ENCODE measurements at regions not wholly inside any gene's neighbourhood (a gene's known extent, or its start where the extent isn't known, plus 50 kb on each side); places are given as distances from the start of the nearest gene placed in this dataset.

DNA sequence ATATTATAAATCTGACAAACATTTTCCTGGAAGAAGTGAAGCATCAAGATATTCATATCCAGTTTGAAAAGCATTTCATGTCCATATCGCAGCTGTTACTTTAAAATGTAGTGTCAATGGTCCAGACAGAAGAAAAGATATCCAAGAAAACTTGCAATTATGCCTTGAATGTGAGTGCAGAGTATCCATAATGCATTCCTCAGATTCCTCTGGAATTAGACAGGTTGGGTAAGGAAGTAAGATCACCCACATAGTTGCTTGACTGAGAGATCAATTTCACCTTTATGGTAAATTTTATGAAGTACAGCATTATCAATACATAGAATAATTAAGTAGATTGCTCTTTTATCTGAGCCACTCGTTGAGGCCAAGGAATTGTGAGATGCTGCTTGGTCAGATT lies 327.0 kb upstream of the SLITRK5 start:
- Histone ChIP-seq H3K9me3 (no peaks in the 10 kb centered on the region), H3K36me3 (no peaks in the 10 kb centered on the region), H3K27ac (no peak overlapping the region), H3K4me3 (no peak overlapping the region), H3K27me3 (no peaks in the 10 kb centered on the region), H3K4me1 (no peaks in the 10 kb centered on the region)
- intact Hi-C loops (cut with DNase I; ENCODE audit: low total_unique reads) = no loop called here
- WGBS, 5 donors = 58 to 71% (median 63%) methylated on average over 2 of the region's 2 CpGs
- DNase-seq = no peak
- TF ChIP-seq POLR2AphosphoS5 (IDR thresholded peaks at IDR 0.05) = no peak
- no peak for TF ChIP-seq EP300 (IDR thresholded peaks at IDR 0.05)
- no peak for TF ChIP-seq POLR2A (IDR thresholded peaks at IDR 0.05)
- TF ChIP-seq, protein P1, sequence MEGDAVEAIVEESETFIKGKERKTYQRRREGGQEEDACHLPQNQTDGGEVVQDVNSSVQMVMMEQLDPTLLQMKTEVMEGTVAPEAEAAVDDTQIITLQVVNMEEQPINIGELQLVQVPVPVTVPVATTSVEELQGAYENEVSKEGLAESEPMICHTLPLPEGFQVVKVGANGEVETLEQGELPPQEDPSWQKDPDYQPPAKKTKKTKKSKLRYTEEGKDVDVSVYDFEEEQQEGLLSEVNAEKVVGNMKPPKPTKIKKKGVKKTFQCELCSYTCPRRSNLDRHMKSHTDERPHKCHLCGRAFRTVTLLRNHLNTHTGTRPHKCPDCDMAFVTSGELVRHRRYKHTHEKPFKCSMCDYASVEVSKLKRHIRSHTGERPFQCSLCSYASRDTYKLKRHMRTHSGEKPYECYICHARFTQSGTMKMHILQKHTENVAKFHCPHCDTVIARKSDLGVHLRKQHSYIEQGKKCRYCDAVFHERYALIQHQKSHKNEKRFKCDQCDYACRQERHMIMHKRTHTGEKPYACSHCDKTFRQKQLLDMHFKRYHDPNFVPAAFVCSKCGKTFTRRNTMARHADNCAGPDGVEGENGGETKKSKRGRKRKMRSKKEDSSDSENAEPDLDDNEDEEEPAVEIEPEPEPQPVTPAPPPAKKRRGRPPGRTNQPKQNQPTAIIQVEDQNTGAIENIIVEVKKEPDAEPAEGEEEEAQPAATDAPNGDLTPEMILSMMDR (IDR thresholded peaks at IDR 0.05) = no peak

DNA sequence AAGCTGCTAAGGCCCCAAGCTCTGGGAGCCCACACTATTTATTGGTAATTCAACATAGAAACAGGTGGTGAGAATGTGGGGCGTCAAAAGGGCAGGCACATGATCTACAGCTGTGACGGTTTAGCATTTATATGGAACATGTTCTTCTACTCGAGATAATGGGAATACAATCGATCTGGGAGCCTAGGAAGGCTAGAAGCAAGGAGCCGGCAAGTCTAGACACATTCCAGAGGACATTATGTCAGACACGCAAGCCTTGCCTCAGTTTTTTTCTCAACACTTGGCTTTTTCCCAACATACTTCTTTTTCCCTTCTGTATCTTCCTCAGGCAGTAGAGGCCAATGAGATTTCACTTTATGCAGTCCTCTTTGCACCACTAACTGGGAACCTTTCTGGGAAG lies 315.7 kb upstream of the SLITRK5 start:
- H3K9me3 ChIP-seq = peaks cover 0 to 14% (median 5%) of the 10 kb centered on the region in 4 donors
- 65 to 76% (median 68%) methylated on average over 5 to 6 of the region's 6 CpGs for WGBS, 5 donors
- intact Hi-C loops (cut with DNase I; ENCODE audit: low total_unique reads) = no loop called here

DNA sequence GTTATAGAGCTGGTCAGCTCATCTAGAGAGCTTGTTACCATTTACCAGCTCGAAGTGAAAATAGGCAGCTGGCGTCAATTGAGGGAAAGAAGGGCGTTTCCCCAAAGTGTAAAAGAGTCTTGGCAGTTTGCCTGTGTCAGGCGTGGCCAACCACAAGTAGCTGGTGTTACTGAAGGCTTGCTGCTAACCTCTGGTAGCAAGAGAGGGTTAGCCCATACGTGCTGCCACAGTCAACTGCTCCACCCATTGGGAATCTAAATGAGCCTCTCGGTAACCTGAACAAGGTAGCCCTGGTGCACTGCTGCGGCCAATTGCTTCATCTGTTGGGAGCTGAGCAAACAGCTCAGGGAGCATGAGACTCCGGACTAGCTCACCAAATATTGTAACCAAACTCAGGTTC lies 314.9 kb upstream of the SLITRK5 start:
- DNase-seq = no peak
- Histone ChIP-seq H3K27me3 (no peaks in the 10 kb centered on the region), H3K4me3 (no peak overlapping the region), H3K4me1 (no peaks in the 10 kb centered on the region), H3K9me3 (peaks cover 0 to 14% (median 5%) of the 10 kb centered on the region in 4 donors), H3K27ac (no peak overlapping the region), H3K36me3 (no peaks in the 10 kb centered on the region)
- TF ChIP-seq EP300 (IDR thresholded peaks at IDR 0.05) (no peak), POLR2A (IDR thresholded peaks at IDR 0.05) (no peak), POLR2AphosphoS5 (IDR thresholded peaks at IDR 0.05) (no peak)
- TF ChIP-seq, protein P1 (IDR thresholded peaks at IDR 0.05) = no peak
- intact Hi-C loops (cut with DNase I; ENCODE audit: low total_unique reads) = no loop called here
- WGBS, 5 donors = 71 to 78% (median 76%) methylated on average over 8 of the region's 8 CpGs

More for the DNA sequence above, 315.7 kb upstream of the SLITRK5 start:
- Histone ChIP-seq H3K36me3 (no peaks in the 10 kb centered on the region), H3K4me3 (no peak overlapping the region), H3K4me1 (no peaks in the 10 kb centered on the region), H3K27me3 (no peaks in the 10 kb centered on the region), H3K27ac (no peak overlapping the region)
- TF ChIP-seq POLR2A (IDR thresholded peaks at IDR 0.05) = no peak
- no peak for TF ChIP-seq EP300 (IDR thresholded peaks at IDR 0.05)
- TF ChIP-seq POLR2AphosphoS5 (IDR thresholded peaks at IDR 0.05) = no peak
- TF ChIP-seq, protein P1 (IDR thresholded peaks at IDR 0.05) = no peak
- no peak for DNase-seq

DNA sequence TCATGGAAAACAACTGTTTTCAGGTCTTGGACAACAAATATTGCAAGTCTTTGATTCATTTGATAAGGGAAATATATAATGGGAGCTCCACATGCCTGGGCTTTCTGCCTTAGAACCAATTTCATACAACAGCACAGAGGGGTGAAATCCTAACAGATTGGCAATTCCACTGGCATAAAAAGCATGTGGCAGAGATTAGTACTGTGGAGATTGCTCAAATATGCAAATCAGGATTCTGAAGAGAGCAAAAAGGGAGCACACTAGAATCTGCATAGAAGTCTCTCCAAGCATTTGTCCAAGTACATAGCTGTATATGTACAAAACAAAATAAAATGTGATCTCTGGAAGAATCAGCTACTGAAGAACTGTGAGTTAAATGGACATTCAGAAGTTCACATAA lies 312.9 kb upstream of the SLITRK5 start:
- Histone ChIP-seq H3K4me3 (no peak overlapping the region), H3K27me3 (no peaks in the 10 kb centered on the region), H3K27ac (no peak overlapping the region), H3K9me3 (peaks cover 0 to 18% (median 5%) of the 10 kb centered on the region in 4 donors), H3K36me3 (no peaks in the 10 kb centered on the region), H3K4me1 (no peaks in the 10 kb centered on the region)
- no peak for DNase-seq
- intact Hi-C loops (cut with DNase I; ENCODE audit: low total_unique reads) = no loop called here
- TF ChIP-seq POLR2A (IDR thresholded peaks at IDR 0.05) (no peak), POLR2AphosphoS5 (IDR thresholded peaks at IDR 0.05) (no peak), EP300 (IDR thresholded peaks at IDR 0.05) (no peak)
- TF ChIP-seq, protein P1 (IDR thresholded peaks at IDR 0.05) = no peak

Measured in stomach (tissue), 8 donors.